ENCODE measurements at regions not wholly inside any gene's neighbourhood (a gene's known extent, or its start where the extent isn't known, plus 50 kb on each side); places are given as distances from the start of the nearest gene placed in this dataset.

GRCh38 chr7:121638286-121638685, 234.7 kb upstream of the PTPRZ1 start:
- peaks cover under 1% of the 10 kb centered on the region for H3K4me1 Mint-ChIP-seq
- H3K9me3 Mint-ChIP-seq, result peaks cover 12% of the 10 kb centered on the region
- no peaks in the 10 kb centered on the region for H3K27me3 Mint-ChIP-seq (ENCODE audit: low read depth)
- no peak overlapping the region for H3K4me3 Mint-ChIP-seq
- DNase-seq (ENCODE audit: low read depth, low spot score), result no peak
- TF ChIP-seq CTCF (conservative IDR thresholded peaks at IDR 0.05), result no peak
- H3K36me3 Mint-ChIP-seq (ENCODE audit: low read depth), result peaks cover 4% of the 10 kb centered on the region
- no peak overlapping the region for H3K27ac Mint-ChIP-seq (ENCODE audit: unreplicated experiment)

GRCh38 chr7:121634356-121634755, 238.2 kb upstream of the FAM3C start:
- no peak for TF ChIP-seq CTCF (conservative IDR thresholded peaks at IDR 0.05)
- Mint-ChIP-seq H3K4me1 (peaks cover 4% of the 10 kb centered on the region), H3K27ac (ENCODE audit: unreplicated experiment) (no peak overlapping the region)

GRCh38 chr7:121633186-121633585, 237.1 kb upstream of the FAM3C start:
- Mint-ChIP-seq H3K27me3 (ENCODE audit: low read depth) (no peaks in the 10 kb centered on the region), H3K4me3 (no peak overlapping the region), H3K9me3 (peaks cover 9% of the 10 kb centered on the region), H3K27ac (ENCODE audit: unreplicated experiment) (peak overlapping the region; percentile 86), H3K4me1 (peaks cover 4% of the 10 kb centered on the region), H3K36me3 (ENCODE audit: low read depth) (no peaks in the 10 kb centered on the region)
- TF ChIP-seq CTCF (conservative IDR thresholded peaks at IDR 0.05), result no peak
- no peak for DNase-seq (ENCODE audit: low read depth, low spot score)

More at GRCh38 chr7:121634356-121634755, 238.2 kb upstream of the FAM3C start:
- H3K4me3 Mint-ChIP-seq, result no peak overlapping the region
- no peak for DNase-seq (ENCODE audit: low read depth, low spot score)
- H3K27me3 Mint-ChIP-seq (ENCODE audit: low read depth), result no peaks in the 10 kb centered on the region
- peaks cover 8% of the 10 kb centered on the region for H3K9me3 Mint-ChIP-seq
- peaks cover 2% of the 10 kb centered on the region for H3K36me3 Mint-ChIP-seq (ENCODE audit: low read depth)

- Mint-ChIP-seq H3K9me3 (peaks cover 2% of the 10 kb centered on the region), H3K27ac (ENCODE audit: unreplicated experiment) (no peak overlapping the region), H3K36me3 (ENCODE audit: low read depth) (no peaks in the 10 kb centered on the region), H3K4me1 (peaks cover 29% of the 10 kb centered on the region), H3K4me3 (no peak overlapping the region), H3K27me3 (ENCODE audit: low read depth) (no peaks in the 10 kb centered on the region)
- no peak for DNase-seq (ENCODE audit: low read depth, low spot score)
- no peak for TF ChIP-seq CTCF (conservative IDR thresholded peaks at IDR 0.05)
Observed at GRCh38 chr7:121624958-121625357, 228.8 kb upstream of the FAM3C start.

DNA sequence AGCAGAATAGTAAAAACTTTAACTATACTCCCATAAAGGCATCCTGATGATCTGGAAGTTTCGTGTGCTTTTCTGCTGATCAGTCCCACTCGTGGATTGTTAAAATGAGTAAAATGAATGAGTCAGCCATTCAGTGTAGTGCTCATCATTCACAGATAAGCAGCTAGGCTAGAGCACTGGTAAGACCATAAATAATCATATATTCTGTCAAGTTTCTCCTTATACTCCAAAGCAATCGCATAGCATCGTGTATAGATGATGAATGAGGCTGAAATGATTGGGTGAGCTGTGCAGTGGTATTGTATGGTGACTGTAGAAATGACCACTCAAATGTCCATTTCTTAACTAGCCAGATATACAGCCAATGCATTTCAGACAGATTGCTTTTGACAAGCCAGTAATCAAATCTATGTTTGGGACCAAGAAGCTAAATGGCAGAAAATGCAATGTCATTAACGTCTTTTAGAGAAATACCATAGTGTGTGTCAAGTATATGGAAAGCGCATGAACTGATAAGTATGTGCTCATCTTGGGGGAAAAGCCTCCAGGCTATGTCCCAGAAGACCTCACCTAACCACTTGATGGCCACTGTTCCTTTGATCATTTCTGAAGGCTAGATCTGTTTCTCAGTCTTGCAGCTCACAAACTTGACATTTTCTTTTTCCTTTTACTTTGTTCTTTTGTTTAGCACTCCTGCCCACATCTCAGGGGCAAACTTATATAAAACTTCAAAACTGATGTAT, 227.2 kb upstream of the FAM3C start:
- TF ChIP-seq CTCF (conservative IDR thresholded peaks at IDR 0.05), result no peak
- DNase-seq (ENCODE audit: low read depth, low spot score), result no peak
- Mint-ChIP-seq H3K4me3 (no peak overlapping the region), H3K27me3 (ENCODE audit: low read depth) (no peaks in the 10 kb centered on the region), H3K9me3 (no peaks in the 10 kb centered on the region), H3K27ac (ENCODE audit: unreplicated experiment) (no peak overlapping the region), H3K36me3 (ENCODE audit: low read depth) (no peaks in the 10 kb centered on the region), H3K4me1 (peaks cover 31% of the 10 kb centered on the region)

Data from neural crest cell (in vitro differentiated cells).